ENCODE measurements at regions not wholly inside any gene's neighbourhood (a gene's known extent, or its start where the extent isn't known, plus 50 kb on each side); places are given as distances from the start of the nearest gene placed in this dataset.

DNA sequence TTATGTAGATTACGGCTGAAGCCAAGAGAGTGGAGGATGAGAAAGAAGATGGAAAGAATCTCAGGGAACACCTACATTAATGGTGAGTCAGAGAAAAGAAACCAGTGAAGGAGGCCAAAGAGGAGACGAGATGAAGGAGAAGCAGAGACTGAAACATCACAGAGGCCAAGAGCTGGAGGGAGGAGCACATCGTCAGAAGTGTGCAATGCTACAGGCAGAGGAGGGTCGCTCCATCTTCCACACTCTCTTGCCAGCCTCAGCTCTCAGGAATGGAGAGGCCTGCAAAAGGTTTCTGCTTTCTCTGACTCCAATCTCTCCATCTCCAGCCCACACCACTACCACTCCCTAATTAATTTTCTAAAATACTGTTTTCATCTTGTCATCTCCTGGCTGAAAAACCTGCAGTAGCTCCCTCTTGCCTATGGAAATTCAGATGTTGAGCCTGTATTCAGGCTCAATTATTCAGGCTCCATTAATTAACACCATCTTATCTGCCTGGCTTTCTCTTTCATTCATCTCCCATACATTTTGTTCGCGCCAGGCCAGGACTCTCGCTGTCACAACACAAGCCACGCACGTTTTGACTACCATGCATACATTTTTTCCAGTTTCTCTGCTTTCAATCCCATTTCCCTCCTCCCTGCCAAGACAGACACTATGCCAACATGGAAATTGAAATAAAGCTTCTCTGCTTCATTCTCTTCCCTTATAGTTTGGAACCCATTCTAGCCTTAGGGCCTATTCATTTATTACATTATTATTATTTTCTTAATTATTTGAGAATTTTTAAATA lies 165.8 kb downstream of the INHBA start:
- no peak for TF ChIP-seq POLR2A (IDR thresholded peaks at IDR 0.05)
- TF ChIP-seq, protein P1, sequence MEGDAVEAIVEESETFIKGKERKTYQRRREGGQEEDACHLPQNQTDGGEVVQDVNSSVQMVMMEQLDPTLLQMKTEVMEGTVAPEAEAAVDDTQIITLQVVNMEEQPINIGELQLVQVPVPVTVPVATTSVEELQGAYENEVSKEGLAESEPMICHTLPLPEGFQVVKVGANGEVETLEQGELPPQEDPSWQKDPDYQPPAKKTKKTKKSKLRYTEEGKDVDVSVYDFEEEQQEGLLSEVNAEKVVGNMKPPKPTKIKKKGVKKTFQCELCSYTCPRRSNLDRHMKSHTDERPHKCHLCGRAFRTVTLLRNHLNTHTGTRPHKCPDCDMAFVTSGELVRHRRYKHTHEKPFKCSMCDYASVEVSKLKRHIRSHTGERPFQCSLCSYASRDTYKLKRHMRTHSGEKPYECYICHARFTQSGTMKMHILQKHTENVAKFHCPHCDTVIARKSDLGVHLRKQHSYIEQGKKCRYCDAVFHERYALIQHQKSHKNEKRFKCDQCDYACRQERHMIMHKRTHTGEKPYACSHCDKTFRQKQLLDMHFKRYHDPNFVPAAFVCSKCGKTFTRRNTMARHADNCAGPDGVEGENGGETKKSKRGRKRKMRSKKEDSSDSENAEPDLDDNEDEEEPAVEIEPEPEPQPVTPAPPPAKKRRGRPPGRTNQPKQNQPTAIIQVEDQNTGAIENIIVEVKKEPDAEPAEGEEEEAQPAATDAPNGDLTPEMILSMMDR (IDR thresholded peaks at IDR 0.05): no peak
